ENCODE measurements at regions not wholly inside any gene's neighbourhood (a gene's known extent, or its start where the extent isn't known, plus 50 kb on each side); places are given as distances from the start of the nearest gene placed in this dataset.

- TF ChIP-seq CTCF (optimal IDR thresholded peaks at IDR 0.05 in 1 of 3, IDR thresholded peaks at IDR 0.05 in 1 of 3, conservative IDR thresholded peaks at IDR 0.05 in 1 of 3; ENCODE audit: extremely low read depth in 1 of 3, insufficient read depth in 2 of 3, low read length in 3 of 3) = no peak
- no peak for TF ChIP-seq EZH2 (IDR thresholded peaks at IDR 0.05; ENCODE audit: low read length)
Observed at GRCh38 chr9:89912605-89912953, 307.8 kb downstream of the GADD45G start.

Data from keratinocyte (primary cell).